Brain microvascular endothelial cell (primary cell): ENCODE measurements at regions not wholly inside any gene's neighbourhood (a gene's known extent, or its start where the extent isn't known, plus 50 kb on each side); places are given as distances from the start of the nearest gene placed in this dataset.

ENCODE experiments used
- DNase-seq: peaks from one replicate; pipeline ENCODE4 v3.0.0-alpha.2; 2020
- H3K27ac ChIP-seq: fragments of 250-450 bp; sonication (Bioruptor Pico); 2 replicates; pipeline ENCODE4 v1.5.1; 2020; ENCODE audit warnings: mild to moderate bottlenecking, moderate library complexity
- H3K27me3 ChIP-seq: fragments of 250-450 bp; sonication (Bioruptor Pico); replicated peaks from 2 replicates; pipeline ENCODE4 v1.5.1; 2020; ENCODE audit warnings: mild to moderate bottlenecking
- H3K36me3 ChIP-seq: fragments of 250-450 bp; sonication (Bioruptor Pico); replicated peaks from 2 replicates; pipeline ENCODE4 v1.5.1; 2020; ENCODE audit warnings: mild to moderate bottlenecking
- H3K4me3 ChIP-seq: 2 replicates; pipeline ENCODE4 v1.5.1; 2011; ENCODE audit warnings: low read depth, mild to moderate bottlenecking, control low read depth, low read length, moderate library complexity
- in situ Hi-C: cut with HindIII; loops from 2 replicates; pipeline ENCODE4 v1.10.0; 2017; ENCODE audit warnings: low sequenced_read_pairs, low pct_ligation_motif_present
- TF ChIP-seq, protein P1 (sequence below): IDR thresholded peaks from 2 replicates; pipeline ENCODE4 v1.5.1; 2011; ENCODE audit warnings: low read depth, mild to moderate bottlenecking, moderate library complexity, low read length, control low read depth, inconsistent platforms; ENCODE audit errors: missing control alignments

DNA sequence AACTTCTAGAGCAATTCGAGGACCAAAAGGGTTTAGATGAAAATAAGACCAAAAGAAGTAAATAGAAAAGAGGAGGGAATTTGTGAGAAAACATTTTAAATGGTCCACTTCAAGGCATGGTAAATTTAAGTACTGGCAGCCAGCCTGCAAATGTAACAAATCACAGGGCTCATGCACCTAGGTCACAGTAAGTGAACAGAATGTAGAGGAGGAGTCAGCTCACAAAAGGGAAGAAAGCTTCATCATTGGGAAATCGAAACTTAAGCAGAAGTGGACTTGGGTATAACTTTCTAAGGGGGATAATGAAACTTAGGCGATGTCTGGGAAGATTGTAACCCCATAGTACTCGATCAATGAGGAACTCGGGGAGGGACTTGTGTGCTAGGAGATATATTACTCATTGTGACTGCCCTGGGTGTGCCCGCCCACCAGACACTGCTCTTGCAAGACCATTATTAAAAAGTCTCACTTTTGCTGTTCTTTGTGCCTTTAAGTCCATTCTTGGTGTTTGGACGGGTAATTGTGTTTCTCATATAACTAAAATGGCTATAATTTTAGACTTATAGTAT, 1053.6 kb upstream of the MIR17HG start:
- Histone ChIP-seq H3K4me3 (no peak overlapping the region), H3K27me3 (no peaks in the 10 kb centered on the region), H3K36me3 (no peaks in the 10 kb centered on the region), H3K27ac (no peak overlapping the region)
- TF ChIP-seq, protein P1, sequence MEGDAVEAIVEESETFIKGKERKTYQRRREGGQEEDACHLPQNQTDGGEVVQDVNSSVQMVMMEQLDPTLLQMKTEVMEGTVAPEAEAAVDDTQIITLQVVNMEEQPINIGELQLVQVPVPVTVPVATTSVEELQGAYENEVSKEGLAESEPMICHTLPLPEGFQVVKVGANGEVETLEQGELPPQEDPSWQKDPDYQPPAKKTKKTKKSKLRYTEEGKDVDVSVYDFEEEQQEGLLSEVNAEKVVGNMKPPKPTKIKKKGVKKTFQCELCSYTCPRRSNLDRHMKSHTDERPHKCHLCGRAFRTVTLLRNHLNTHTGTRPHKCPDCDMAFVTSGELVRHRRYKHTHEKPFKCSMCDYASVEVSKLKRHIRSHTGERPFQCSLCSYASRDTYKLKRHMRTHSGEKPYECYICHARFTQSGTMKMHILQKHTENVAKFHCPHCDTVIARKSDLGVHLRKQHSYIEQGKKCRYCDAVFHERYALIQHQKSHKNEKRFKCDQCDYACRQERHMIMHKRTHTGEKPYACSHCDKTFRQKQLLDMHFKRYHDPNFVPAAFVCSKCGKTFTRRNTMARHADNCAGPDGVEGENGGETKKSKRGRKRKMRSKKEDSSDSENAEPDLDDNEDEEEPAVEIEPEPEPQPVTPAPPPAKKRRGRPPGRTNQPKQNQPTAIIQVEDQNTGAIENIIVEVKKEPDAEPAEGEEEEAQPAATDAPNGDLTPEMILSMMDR: no peak
- no peak for DNase-seq
- in situ Hi-C loops: no loop called here

- no peaks in the 10 kb centered on the region for H3K36me3 ChIP-seq
- H3K27me3 ChIP-seq: no peaks in the 10 kb centered on the region
- no peak overlapping the region for H3K4me3 ChIP-seq
- no peak for DNase-seq
- in situ Hi-C loops: no loop called here
- TF ChIP-seq, protein P1: no peak
- no peak overlapping the region for H3K27ac ChIP-seq
Measured at GRCh38 chr13:90299238-90299637, 1048.2 kb upstream of the MIR17HG start.

GRCh38 chr13:90300015-90300414, 1047.5 kb upstream of the MIR17HG start:
- no peaks in the 10 kb centered on the region for H3K36me3 ChIP-seq
- no peak overlapping the region for H3K4me3 ChIP-seq
- H3K27ac ChIP-seq: no peak overlapping the region
- no peak for DNase-seq
- TF ChIP-seq, protein P1: no peak
- in situ Hi-C loops: no loop called here
- no peaks in the 10 kb centered on the region for H3K27me3 ChIP-seq

- in situ Hi-C loops: no loop called here
- Histone ChIP-seq H3K4me3 (no peak overlapping the region), H3K27ac (no peak overlapping the region), H3K36me3 (no peaks in the 10 kb centered on the region), H3K27me3 (no peaks in the 10 kb centered on the region)
- peak; percentile 2 for DNase-seq
- TF ChIP-seq, protein P1: no peak
Measured at GRCh38 chr13:90302107-90302506, 1045.4 kb upstream of the MIR17HG start.

DNA sequence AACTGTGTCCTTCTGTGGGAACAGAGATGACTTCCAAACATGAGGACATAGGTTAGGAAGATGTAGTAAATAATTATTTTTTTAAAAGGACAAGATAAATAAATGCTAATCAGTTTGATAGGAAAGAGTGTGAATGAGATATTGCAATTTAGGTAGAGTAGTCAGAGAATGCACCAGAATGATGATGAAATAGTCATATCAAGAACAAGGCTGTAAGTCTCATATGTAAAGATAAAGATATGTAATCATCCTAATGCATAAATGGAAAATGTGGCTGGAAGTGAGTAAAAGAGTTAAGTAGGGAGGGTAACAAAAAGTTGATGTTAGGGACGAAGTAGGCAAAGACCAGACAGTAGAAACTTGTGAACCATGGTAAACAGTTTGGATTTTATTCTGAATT, 1041.7 kb upstream of the MIR17HG start:
- DNase-seq: no peak
- TF ChIP-seq, protein P1: no peak
- in situ Hi-C loops: no loop called here
- Histone ChIP-seq H3K36me3 (no peaks in the 10 kb centered on the region), H3K27me3 (no peaks in the 10 kb centered on the region), H3K4me3 (no peak overlapping the region), H3K27ac (no peak overlapping the region)

DNA sequence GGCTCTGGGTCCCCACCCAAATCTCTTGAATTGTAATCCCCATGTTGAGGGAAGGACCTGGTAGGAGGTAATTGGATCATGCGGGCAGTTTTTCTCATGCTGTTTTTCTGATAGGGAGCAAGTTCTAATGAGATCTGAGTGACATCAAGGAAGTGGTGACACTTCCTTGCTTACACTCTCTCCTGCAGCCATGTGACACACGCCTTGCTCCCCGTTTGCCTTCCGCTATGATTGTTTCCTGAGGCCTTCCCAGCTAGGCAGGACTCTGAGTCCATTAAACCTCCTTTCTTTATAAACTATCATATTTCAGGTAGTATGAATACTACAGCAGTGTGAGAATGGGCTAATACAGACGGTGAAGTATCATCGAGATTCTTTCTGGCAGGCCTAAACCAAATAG, 1040.4 kb upstream of the MIR17HG start:
- in situ Hi-C loops: no loop called here
- no peaks in the 10 kb centered on the region for H3K27me3 ChIP-seq
- H3K27ac ChIP-seq: no peak overlapping the region
- DNase-seq: no peak
- TF ChIP-seq, protein P1: no peak
- H3K36me3 ChIP-seq: no peaks in the 10 kb centered on the region
- no peak overlapping the region for H3K4me3 ChIP-seq
